Erythroblast (primary cell): ENCODE measurements at regions not wholly inside any gene's neighbourhood (a gene's known extent, or its start where the extent isn't known, plus 50 kb on each side); places are given as distances from the start of the nearest gene placed in this dataset.

Experiments
- GATA1 ChIP-seq: IDR thresholded peaks from 2 replicates; pipeline ENCODE4 v1.6.1; 2011; ENCODE audit warnings: low read depth, mild to moderate bottlenecking, control low read depth, low read length, moderate library complexity
- POLR2A ChIP-seq: IDR thresholded peaks from 2 replicates; pipeline ENCODE4 v1.6.1; 2011; ENCODE audit warnings: mild to moderate bottlenecking, low read length

GRCh38 chr5:103943230-103943629, 380.6 kb upstream of the NUDT12 start:
- TF ChIP-seq POLR2A (no peak), GATA1 (no peak)
